A172 (cell line): ENCODE measurements at regions not wholly inside any gene's neighbourhood (a gene's known extent, or its start where the extent isn't known, plus 50 kb on each side); places are given as distances from the start of the nearest gene placed in this dataset.

Experiments
- DNase-seq: peaks from one replicate; pipeline ENCODE4 v3.0.0-alpha.2; 2015; ENCODE audit warnings: low spot score

GRCh38 chr3:153072382-153072781 is 89.6 kb upstream of the RAP2B start:
- DNase-seq: no peak

GRCh38 chr3:153072856-153073255 is 89.2 kb upstream of the RAP2B start:
- no peak for DNase-seq

GRCh38 chr3:153073636-153074035 is 88.4 kb upstream of the RAP2B start:
- no peak for DNase-seq

- DNase-seq: no peak
These were observed 83.2 kb upstream of the RAP2B start for GRCh38 chr3:153078826-153079225.

GRCh38 chr3:153079386-153079785 is 82.6 kb upstream of the RAP2B start:
- DNase-seq: no peak

- DNase-seq: no peak
These were observed 81.2 kb upstream of the RAP2B start for GRCh38 chr3:153080778-153081240.

GRCh38 chr3:153084431-153084830 is 77.6 kb upstream of the RAP2B start:
- DNase-seq: no peak

- no peak for DNase-seq
These were observed 74.1 kb upstream of the RAP2B start for GRCh38 chr3:153087595-153088566.

GRCh38 chr3:153089620-153090019 is 72.4 kb upstream of the RAP2B start:
- DNase-seq: no peak

- DNase-seq: no peak
These were observed 71.1 kb upstream of the RAP2B start for GRCh38 chr3:153090973-153091372.

GRCh38 chr3:153093629-153094028 is 68.4 kb upstream of the RAP2B start:
- DNase-seq: no peak

- no peak for DNase-seq
These were observed 67.6 kb upstream of the RAP2B start for GRCh38 chr3:153094386-153094785.

- no peak for DNase-seq
These were observed 66.6 kb upstream of the RAP2B start for GRCh38 chr3:153095441-153095840.

- DNase-seq: no peak
These were observed 65.3 kb upstream of the RAP2B start for GRCh38 chr3:153096731-153097131.

GRCh38 chr3:153097213-153097612 is 64.8 kb upstream of the RAP2B start:
- no peak for DNase-seq

GRCh38 chr3:153099131-153099530 is 62.9 kb upstream of the RAP2B start:
- DNase-seq: no peak

GRCh38 chr3:153103406-153103945 is 58.5 kb upstream of the RAP2B start:
- DNase-seq: no peak

- DNase-seq: no peak
These were observed 52.0 kb upstream of the RAP2B start for GRCh38 chr3:153110041-153110440.

GRCh38 chr3:153111016-153111415 is 51.0 kb upstream of the RAP2B start:
- no peak for DNase-seq
